AG09319 (cell line): ENCODE measurements at regions not wholly inside any gene's neighbourhood (a gene's known extent, or its start where the extent isn't known, plus 50 kb on each side); places are given as distances from the start of the nearest gene placed in this dataset.
"Not testable (repeated sequence)": the region's sequence is repeated elsewhere in the genome, so short reads cannot be mapped to it uniquely, and the experiment has no call there.

Experiments
- DNase-seq: peaks from one replicate; pipeline ENCODE4 v3.0.0-alpha.2; 2010; ENCODE audit warnings: low read depth; ENCODE audit errors: extremely low read depth
- TF ChIP-seq, protein P1 (sequence below): IDR thresholded peaks from 2 replicates; pipeline ENCODE4 v1.5.1; 2011; ENCODE audit warnings: low read depth, mild to moderate bottlenecking, inconsistent platforms, low read length, moderate library complexity

DNA sequence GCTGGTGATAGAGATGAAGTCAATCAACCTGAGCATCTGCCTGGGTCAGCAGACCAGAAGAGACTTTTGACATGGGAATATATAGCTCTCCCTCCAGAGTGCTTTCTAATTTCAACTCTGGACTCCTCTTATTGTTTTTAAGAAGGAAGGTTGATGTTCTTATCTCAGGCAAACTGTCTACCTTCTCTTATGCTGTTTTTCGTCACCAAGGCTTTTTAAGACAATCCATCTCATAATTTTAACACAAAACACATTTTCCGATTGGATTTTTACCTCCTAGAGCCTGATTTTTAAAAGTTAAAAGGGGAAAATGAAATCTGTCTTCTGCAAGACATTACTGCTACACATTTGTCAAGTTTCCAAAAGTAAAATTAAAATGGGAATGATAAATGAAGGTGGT lies 368.7 kb upstream of the MIS18BP1 start:
- TF ChIP-seq, protein P1, sequence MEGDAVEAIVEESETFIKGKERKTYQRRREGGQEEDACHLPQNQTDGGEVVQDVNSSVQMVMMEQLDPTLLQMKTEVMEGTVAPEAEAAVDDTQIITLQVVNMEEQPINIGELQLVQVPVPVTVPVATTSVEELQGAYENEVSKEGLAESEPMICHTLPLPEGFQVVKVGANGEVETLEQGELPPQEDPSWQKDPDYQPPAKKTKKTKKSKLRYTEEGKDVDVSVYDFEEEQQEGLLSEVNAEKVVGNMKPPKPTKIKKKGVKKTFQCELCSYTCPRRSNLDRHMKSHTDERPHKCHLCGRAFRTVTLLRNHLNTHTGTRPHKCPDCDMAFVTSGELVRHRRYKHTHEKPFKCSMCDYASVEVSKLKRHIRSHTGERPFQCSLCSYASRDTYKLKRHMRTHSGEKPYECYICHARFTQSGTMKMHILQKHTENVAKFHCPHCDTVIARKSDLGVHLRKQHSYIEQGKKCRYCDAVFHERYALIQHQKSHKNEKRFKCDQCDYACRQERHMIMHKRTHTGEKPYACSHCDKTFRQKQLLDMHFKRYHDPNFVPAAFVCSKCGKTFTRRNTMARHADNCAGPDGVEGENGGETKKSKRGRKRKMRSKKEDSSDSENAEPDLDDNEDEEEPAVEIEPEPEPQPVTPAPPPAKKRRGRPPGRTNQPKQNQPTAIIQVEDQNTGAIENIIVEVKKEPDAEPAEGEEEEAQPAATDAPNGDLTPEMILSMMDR, result no peak
- DNase-seq, result no peak

DNA sequence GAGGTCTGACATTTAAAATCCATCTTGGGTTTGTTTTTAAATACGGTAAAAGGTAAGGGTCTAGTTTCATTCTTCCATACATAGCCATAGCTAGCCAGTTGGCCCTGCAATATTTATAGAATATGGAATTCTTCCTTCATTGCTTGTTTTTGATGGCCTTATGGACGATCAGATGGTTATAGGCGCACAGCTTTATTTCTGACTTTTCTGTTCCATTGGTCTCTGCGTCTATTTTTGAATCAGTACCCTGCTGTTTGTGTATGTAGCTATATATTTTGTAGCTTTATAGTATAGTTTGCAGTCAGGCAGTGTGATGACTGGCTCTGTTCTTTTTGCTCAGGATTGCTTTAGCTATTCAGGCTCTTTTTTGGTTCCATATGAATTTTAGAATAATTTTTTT lies 366.8 kb upstream of the MIS18BP1 start:
- TF ChIP-seq, protein P1, result no peak
- DNase-seq, result no peak

DNA sequence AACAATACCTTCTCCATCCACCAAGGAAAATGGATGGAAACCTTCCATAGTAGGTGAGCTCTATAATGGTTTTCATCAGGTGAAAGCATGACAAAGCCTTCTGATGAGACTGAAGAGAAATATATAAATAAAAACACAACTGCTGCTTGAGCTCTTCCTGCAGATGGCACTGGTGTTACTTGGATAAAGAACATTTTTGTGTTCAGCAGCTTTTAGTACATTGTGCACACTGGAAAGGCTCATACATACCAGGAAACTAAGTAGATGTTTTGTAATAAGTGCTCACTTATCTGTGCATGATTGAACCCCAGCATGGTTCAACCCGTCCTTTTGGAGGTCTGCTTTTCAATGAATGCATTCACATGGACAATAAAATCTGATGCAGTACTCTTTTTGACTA lies 357.3 kb upstream of the MIS18BP1 start:
- no peak for DNase-seq

DNA sequence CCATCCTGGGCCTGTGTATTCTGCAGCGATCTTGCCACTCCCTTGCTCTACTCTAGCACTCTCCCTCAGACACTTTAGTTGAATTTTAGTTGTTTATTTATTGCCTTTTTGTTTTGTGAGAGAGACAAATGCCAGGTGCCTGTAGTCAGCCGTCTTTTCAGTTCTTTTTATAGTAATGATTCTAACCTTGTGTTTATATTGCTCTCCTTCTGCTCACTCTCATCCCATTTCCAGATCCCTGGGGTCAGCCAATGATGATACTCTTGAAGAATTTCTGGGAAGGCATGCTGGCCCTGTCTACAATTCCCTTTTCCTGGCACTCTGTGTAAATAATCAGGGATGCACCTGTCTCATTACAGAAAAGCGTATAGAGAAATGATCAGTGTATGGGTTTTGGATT lies 334.1 kb upstream of the MIS18BP1 start:
- DNase-seq, result no peak
- TF ChIP-seq, protein P1, result no peak

More for the DNA sequence above, 357.3 kb upstream of the MIS18BP1 start:
- TF ChIP-seq, protein P1, result no peak

DNA sequence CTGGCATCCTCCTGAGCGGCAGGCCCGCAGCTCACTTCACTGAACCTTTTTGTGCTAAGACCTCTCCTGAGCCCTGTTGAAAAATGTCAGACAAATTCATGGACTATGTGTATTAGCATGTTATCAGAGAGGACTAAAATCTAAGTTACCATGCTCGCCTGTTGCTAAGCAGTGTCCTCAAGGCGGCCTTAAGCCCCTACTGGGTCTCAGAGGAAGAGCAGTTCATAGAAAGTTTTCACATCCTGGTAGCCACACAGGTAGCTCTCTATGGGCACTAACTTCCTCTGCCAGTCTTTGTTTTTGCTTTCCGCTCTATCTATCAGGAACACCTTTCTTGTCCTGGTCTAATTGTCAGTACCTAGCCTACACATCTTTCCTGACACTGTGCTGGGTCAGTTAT lies 306.6 kb upstream of the MIS18BP1 start:
- TF ChIP-seq, protein P1, result no peak
- no peak for DNase-seq

DNA sequence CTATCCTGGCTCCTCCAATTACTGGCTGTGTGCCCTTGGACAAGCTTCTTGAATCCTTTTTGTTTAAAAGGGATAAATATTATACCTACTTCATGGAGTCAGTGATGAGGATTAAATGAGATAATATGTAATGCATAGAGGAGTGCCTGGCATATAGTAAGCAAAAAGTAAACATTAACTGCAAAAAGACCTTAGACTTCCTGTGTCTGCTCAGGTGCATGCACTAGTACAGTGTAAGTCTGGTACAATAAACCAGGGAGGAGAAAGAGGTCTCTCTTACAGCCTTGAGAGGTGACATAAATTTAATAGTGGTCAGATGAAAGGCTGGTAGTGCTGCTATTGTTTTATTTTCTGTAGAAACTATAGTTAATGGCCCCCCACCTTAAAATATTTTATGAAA lies 305.2 kb upstream of the MIS18BP1 start:
- DNase-seq, result no peak
- TF ChIP-seq, protein P1, result no peak

DNA sequence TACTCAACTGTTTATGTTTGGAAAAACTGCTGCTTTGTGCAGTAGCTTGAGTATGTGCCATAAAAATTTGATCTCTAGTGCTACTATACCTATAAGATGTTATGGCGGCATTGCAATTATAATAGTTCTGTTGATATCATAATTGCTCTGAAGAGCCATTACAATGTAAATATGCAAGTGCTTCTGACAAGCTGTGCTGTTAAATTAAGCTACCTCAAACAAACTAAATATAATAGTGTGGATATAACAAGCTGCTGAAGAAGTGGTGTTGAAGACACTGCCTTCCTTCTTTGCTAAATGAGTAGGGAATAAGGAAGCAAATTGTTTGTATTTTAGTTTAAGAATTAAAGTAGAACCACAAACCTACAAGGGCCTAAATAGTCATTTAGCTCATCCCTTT lies 301.0 kb upstream of the MIS18BP1 start:
- no peak for DNase-seq
- TF ChIP-seq, protein P1, result no peak

DNA sequence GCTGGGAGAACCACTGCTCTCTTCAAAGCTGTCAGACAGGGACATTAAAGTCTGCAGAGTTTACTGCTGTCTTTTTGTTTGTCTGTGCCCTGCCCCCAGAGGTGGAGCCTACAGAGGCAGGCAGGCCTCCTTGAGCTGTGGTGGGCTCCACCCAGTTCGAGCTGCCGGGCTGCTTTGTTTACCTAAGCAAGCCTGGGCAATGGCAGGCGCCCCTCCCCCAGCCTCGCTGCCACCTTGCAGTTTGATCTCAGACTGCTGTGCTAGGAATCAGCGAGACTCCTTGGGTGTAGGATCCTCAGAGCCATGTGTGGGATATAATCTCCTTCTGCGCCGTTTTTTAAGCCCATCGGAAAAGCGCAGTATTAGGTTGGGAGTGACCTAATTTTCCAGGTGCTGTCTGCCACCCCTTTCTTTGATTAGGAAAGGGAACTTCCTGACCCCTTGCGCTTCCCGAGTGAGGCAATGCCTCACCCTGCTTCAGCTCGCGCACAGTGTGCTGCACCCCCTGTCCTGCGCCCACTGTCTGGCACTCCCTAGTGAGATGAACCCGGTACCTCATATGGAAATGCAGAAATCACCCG lies 298.3 kb upstream of the MIS18BP1 start:
- not testable (repeated sequence) for DNase-seq
